ENCODE measurements at regions not wholly inside any gene's neighbourhood (a gene's known extent, or its start where the extent isn't known, plus 50 kb on each side); places are given as distances from the start of the nearest gene placed in this dataset.

DNA sequence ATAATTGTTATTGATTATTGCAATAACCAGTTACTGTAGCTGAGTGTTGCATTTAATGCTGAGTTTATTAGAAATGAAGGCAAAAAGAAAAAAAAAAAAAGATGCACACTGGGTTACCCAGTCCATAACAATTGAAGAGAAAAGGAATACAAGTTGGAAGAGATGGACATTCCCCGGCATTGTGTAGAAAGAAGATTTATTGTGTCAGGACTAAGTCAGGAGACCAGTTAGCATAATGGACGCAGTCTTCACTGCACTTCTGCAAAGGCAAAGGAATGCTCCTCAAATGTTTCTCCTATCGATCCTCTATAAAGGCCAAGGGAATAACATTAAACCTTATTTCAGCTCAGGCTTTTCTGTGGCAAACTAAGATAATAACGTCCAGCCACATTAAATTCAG, 157.8 kb downstream of the INSIG2 start:
- Histone ChIP-seq H3K4me3 (replicated peaks in 1 of 3) (no peak overlapping the region), H3K4me1 (no peaks in the 10 kb centered on the region), H3K27me3 (no peaks in the 10 kb centered on the region), H3K9me3 (no peaks in the 10 kb centered on the region), H3K36me3 (no peaks in the 10 kb centered on the region), H3K27ac (no peak overlapping the region)
- DNase-seq = no peak
- TF ChIP-seq POLR2A (IDR thresholded peaks at IDR 0.05) = no peak
- intact Hi-C loops (cut with DNase I) = no loop called here
- WGBS, 2 donors = 89% methylated on average over 4 of the region's 4 CpGs

DNA sequence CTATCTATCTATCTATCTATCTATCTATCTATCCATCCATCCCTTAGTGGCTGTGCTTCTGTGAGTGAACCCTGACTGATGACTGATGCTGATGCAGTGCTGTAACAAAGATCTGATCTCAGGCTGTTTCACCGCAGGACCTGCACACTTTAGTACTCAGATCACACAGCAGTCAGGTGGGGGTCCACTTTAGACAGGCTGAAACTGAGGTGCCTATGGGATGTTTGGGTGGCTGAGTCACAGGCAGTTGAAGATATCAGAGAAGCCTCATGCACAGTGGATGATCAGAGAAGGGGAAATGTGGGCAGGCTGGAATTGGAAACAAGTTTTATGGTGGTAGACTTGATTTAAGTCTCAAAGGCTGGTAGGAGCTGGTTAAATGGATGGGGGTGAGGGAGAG, 156.4 kb downstream of the INSIG2 start:
- no peaks in the 10 kb centered on the region for H3K9me3 ChIP-seq
- intact Hi-C loops (cut with DNase I) = no loop called here
- 92 to 100% methylated on average over 1 of the region's 1 CpG for WGBS, 2 donors
- no peak for DNase-seq
- H3K4me1 ChIP-seq = no peaks in the 10 kb centered on the region
- no peaks in the 10 kb centered on the region for H3K36me3 ChIP-seq
- no peaks in the 10 kb centered on the region for H3K27me3 ChIP-seq
- no peak overlapping the region for H3K27ac ChIP-seq
- TF ChIP-seq, protein P1, sequence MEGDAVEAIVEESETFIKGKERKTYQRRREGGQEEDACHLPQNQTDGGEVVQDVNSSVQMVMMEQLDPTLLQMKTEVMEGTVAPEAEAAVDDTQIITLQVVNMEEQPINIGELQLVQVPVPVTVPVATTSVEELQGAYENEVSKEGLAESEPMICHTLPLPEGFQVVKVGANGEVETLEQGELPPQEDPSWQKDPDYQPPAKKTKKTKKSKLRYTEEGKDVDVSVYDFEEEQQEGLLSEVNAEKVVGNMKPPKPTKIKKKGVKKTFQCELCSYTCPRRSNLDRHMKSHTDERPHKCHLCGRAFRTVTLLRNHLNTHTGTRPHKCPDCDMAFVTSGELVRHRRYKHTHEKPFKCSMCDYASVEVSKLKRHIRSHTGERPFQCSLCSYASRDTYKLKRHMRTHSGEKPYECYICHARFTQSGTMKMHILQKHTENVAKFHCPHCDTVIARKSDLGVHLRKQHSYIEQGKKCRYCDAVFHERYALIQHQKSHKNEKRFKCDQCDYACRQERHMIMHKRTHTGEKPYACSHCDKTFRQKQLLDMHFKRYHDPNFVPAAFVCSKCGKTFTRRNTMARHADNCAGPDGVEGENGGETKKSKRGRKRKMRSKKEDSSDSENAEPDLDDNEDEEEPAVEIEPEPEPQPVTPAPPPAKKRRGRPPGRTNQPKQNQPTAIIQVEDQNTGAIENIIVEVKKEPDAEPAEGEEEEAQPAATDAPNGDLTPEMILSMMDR (IDR thresholded peaks at IDR 0.05) = no peak
- TF ChIP-seq POLR2A (IDR thresholded peaks at IDR 0.05) = no peak
- no peak overlapping the region for H3K4me3 ChIP-seq (replicated peaks in 1 of 3)

DNA sequence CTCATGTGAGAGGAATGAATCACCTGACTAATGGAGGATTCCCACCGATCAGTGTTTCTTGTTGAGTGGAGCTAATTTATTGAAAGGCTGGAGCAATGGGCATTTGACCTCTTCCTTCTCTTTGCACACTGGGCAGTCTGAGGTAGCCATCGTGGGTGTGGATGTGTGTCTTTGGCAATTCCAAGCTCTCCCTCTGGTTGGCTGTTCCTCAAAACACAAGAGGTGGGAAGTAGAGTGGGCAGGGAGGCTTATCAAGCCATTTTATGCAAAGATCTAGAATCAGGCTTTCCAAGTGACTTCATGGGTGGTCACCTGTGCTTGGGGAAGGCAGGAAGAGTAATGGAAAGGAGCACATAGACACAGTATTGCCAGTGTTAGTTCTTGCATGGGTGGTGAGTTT, 154.8 kb downstream of the INSIG2 start:
- Histone ChIP-seq H3K36me3 (no peaks in the 10 kb centered on the region), H3K9me3 (no peaks in the 10 kb centered on the region), H3K4me3 (replicated peaks in 1 of 3) (no peak overlapping the region), H3K27me3 (no peaks in the 10 kb centered on the region), H3K4me1 (no peaks in the 10 kb centered on the region), H3K27ac (no peak overlapping the region)
- DNase-seq = no peak
- WGBS, 2 donors = 59 to 61% methylated on average over 2 of the region's 2 CpGs
- intact Hi-C loops (cut with DNase I) = no loop called here
- no peak for TF ChIP-seq POLR2A (IDR thresholded peaks at IDR 0.05)
- TF ChIP-seq, protein P1 (IDR thresholded peaks at IDR 0.05) = no peak

DNA sequence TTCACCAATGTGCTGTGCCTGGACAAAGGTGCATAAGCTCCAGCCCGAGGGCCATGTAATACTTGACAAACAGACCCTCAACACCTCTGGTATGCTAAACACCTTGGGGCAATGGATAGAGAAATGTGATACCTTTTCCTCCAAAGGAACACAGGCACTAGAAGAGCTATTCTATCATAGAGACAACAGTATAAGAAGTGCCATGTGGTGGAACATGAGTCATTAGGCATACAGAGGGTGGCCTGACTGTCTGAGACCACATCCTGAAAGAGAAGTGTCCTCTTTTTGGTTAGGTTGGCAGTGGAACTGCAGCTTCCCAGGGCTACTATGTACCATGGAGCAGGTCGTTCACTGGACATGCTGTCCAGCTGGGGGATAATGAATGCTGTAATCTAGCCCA, 153.9 kb downstream of the INSIG2 start:
- no peak for DNase-seq
- intact Hi-C loops (cut with DNase I) = no loop called here

DNA sequence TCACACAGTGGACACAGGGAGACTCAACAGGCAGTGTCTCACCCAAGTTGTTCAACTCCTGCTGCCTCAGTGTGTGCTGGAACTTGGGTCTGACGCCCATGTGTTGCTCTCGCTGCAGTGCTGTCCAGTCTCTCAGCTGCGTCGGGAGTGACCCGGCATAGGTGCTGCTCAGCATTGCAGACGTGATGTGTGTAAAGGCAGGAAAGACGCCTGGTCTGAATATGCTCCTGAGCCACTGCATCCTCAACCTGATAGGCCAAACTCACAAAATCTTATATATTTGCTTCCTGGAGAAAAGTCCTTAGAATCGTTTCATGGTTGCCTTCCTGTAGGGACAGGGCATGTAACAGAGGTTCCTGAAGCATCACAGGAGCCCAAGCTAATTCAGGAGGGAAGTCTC, 152.9 kb downstream of the INSIG2 start:
- H3K27me3 ChIP-seq = no peaks in the 10 kb centered on the region
- intact Hi-C loops (cut with DNase I) = no loop called here
- no peak for TF ChIP-seq POLR2A (IDR thresholded peaks at IDR 0.05)
- TF ChIP-seq, protein P1 (IDR thresholded peaks at IDR 0.05) = no peak
- 76 to 79% methylated on average over 8 of the region's 8 CpGs for WGBS, 2 donors
- H3K4me1 ChIP-seq = no peaks in the 10 kb centered on the region
- H3K27ac ChIP-seq = no peak overlapping the region
- no peaks in the 10 kb centered on the region for H3K36me3 ChIP-seq
- H3K9me3 ChIP-seq = no peaks in the 10 kb centered on the region
- DNase-seq = no peak
- H3K4me3 ChIP-seq (replicated peaks in 1 of 3) = no peak overlapping the region

More for the DNA sequence above, 153.9 kb downstream of the INSIG2 start:
- no peaks in the 10 kb centered on the region for H3K36me3 ChIP-seq
- H3K4me1 ChIP-seq = no peaks in the 10 kb centered on the region
- H3K27me3 ChIP-seq = no peaks in the 10 kb centered on the region
- no peaks in the 10 kb centered on the region for H3K9me3 ChIP-seq
- H3K4me3 ChIP-seq (replicated peaks in 1 of 3) = no peak overlapping the region
- WGBS, 2 donors = 45 to 52% methylated on average over 2 of the region's 2 CpGs
- TF ChIP-seq POLR2A (IDR thresholded peaks at IDR 0.05) = no peak
- TF ChIP-seq, protein P1 (IDR thresholded peaks at IDR 0.05) = no peak
- no peak overlapping the region for H3K27ac ChIP-seq

DNA sequence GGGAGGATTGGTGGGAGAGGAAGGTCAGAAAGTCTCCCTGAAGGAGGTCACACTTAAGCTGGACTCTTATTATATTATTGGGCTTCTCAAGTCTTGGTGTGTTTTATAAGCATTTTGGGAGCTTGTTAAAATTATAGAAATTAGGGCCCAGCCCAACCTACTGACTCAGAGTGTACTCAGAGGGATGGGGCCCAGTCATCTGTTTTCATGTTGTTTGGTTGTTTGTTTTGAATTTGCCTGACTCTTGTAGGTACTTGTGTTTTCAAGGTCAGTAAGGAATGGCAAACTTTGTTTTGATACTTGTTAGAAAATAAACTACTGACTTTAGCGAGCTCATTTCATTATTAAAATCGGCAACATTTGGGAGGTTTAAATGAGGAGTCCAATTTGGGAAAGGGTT, 152.0 kb downstream of the INSIG2 start:
- intact Hi-C loops (cut with DNase I) = no loop called here
- no peak for TF ChIP-seq POLR2A (IDR thresholded peaks at IDR 0.05)
- TF ChIP-seq, protein P1 (IDR thresholded peaks at IDR 0.05) = no peak
- H3K36me3 ChIP-seq = no peaks in the 10 kb centered on the region
- no peak overlapping the region for H3K27ac ChIP-seq
- 79 to 84% methylated on average over 2 of the region's 2 CpGs for WGBS, 2 donors
- H3K4me1 ChIP-seq = no peaks in the 10 kb centered on the region
- no peak overlapping the region for H3K4me3 ChIP-seq (replicated peaks in 1 of 3)
- no peaks in the 10 kb centered on the region for H3K27me3 ChIP-seq
- no peaks in the 10 kb centered on the region for H3K9me3 ChIP-seq
- no peak for DNase-seq

Data from thyroid gland (tissue), 4 donors.